Neural cell (in vitro differentiated cells): ENCODE measurements at regions not wholly inside any gene's neighbourhood (a gene's known extent, or its start where the extent isn't known, plus 50 kb on each side); places are given as distances from the start of the nearest gene placed in this dataset.

Experiments used
- H2AFZ ChIP-seq: fragments of 200-600, 300-800 bp; sonication (generic), shearing (Covaris generic); 2 replicates; pipeline ENCODE4 v1.6.0; 2014; ENCODE audit warnings: low read depth, mild to moderate bottlenecking, antibody characterized with exemption, low read length, moderate library complexity
- H3F3A ChIP-seq: fragments of 200-600 bp; shearing (Covaris generic); 2 replicates; pipeline ENCODE4 v1.6.1; 2016; ENCODE audit warnings: mild to moderate bottlenecking, moderate library complexity, mixed read lengths, antibody characterized with exemption, low read length; ENCODE audit not compliant: insufficient read depth, poor library complexity, severe bottlenecking
- H3K27ac ChIP-seq: fragments of 200-600, 300-800 bp; sonication (generic), shearing (Covaris generic); 2 replicates; pipeline ENCODE4 v1.5.1; 2014; ENCODE audit warnings: mild to moderate bottlenecking, low read length, moderate library complexity
- H3K27me3 ChIP-seq: fragments of 300-800, 200-600 bp; sonication (generic), shearing (Covaris generic); 2 replicates; pipeline ENCODE4 v1.6.0; 2014; ENCODE audit warnings: mild to moderate bottlenecking, low read depth, low read length, moderate library complexity; ENCODE audit not compliant: insufficient read depth
- H3K36me3 ChIP-seq: fragments of 300-800, 200-600 bp; sonication (generic), shearing (Covaris generic); 2 replicates; pipeline ENCODE4 v1.5.1; 2014; ENCODE audit warnings: mild to moderate bottlenecking, antibody characterized with exemption, low read length, moderate library complexity; ENCODE audit not compliant: insufficient read depth
- H3K4me2 ChIP-seq: fragments of 300-800, 200-600 bp; sonication (generic), shearing (Covaris generic); 2 replicates; pipeline ENCODE4 v1.6.0; 2014; ENCODE audit warnings: mild to moderate bottlenecking, low read length
- H3K4me3 ChIP-seq: fragments of 300-800, 200-600 bp; sonication (generic), shearing (Covaris generic); 2 replicates; pipeline ENCODE4 v1.5.1; 2014; ENCODE audit warnings: mild to moderate bottlenecking, low read length, moderate library complexity
- H3K79me2 ChIP-seq: fragments of 200-600 bp; shearing (Covaris generic); replicated peaks from 2 replicates; pipeline ENCODE4 v1.6.0; 2014; ENCODE audit warnings: mild to moderate bottlenecking, low read length, moderate library complexity; ENCODE audit not compliant: insufficient read depth
- H3K9ac ChIP-seq: fragments of 300-800, 200-600 bp; sonication (generic), shearing (Covaris generic); 2 replicates; pipeline ENCODE4 v1.6.1; 2016; ENCODE audit warnings: mild to moderate bottlenecking, low read length, mixed read lengths
- H3K9me2 ChIP-seq: fragments of 200-600 bp; shearing (Covaris generic); 2 replicates; pipeline ENCODE4 v1.6.1; 2016; ENCODE audit warnings: mild to moderate bottlenecking, low read length, mixed read lengths; ENCODE audit not compliant: insufficient read depth
- H3K9me3 ChIP-seq: fragments of 200-600, 300-800 bp; sonication (generic), shearing (Covaris generic); 2 replicates; pipeline ENCODE4 v1.6.1; 2016; ENCODE audit warnings: mild to moderate bottlenecking, mixed run types, low read length, moderate library complexity, mixed read lengths
- H4K20me1 ChIP-seq: fragments of 200-600 bp; shearing (Covaris generic); 2 replicates; pipeline ENCODE4 v1.6.1; 2016; ENCODE audit warnings: mild to moderate bottlenecking, mixed run types; ENCODE audit not compliant: insufficient read depth
- CTCF ChIP-seq: fragments of 450-650 bp; IDR thresholded peaks from 2 replicates; pipeline ENCODE4 v1.5.1; 2014; ENCODE audit warnings: antibody characterized with exemption, mild to moderate bottlenecking, moderate library complexity; ENCODE audit not compliant: poor library complexity, severe bottlenecking
- EP300 ChIP-seq: fragments of 450-650 bp; conservative IDR thresholded peaks from 2 replicates; pipeline ENCODE4 v1.6.1; 2014; ENCODE audit warnings: antibody characterized with exemption, mild to moderate bottlenecking, moderate library complexity; ENCODE audit not compliant: poor library complexity, severe bottlenecking
- EZH2 ChIP-seq: fragments of 200-600, 300-800 bp; shearing (Covaris generic), sonication (generic); IDR thresholded peaks from 2 replicates; pipeline ENCODE4 v1.6.1; 2014; ENCODE audit warnings: antibody characterized with exemption, low read length, borderline replicate concordance, mild to moderate bottlenecking; ENCODE audit not compliant: insufficient read depth, poor library complexity, severe bottlenecking
- MXI1 ChIP-seq: fragments of 450-650 bp; conservative IDR thresholded peaks from 2 replicates; pipeline ENCODE4 v1.6.1; 2014; ENCODE audit warnings: antibody characterized with exemption, mild to moderate bottlenecking; ENCODE audit not compliant: poor library complexity, severe bottlenecking
- POLR2AphosphoS5 ChIP-seq: IDR thresholded peaks from 2 replicates; pipeline ENCODE4 v1.6.1; 2012
- RAD21 ChIP-seq: fragments of 450-650 bp; conservative IDR thresholded peaks from 2 replicates; pipeline ENCODE4 v1.6.1; 2014; ENCODE audit warnings: antibody characterized with exemption, mild to moderate bottlenecking, moderate library complexity
- REST ChIP-seq: IDR thresholded peaks from 2 replicates; pipeline ENCODE4 v1.6.1; 2012; ENCODE audit warnings: borderline replicate concordance
- SMC3 ChIP-seq: fragments of 450-650 bp; conservative IDR thresholded peaks from 2 replicates; pipeline ENCODE4 v1.6.1; 2014; ENCODE audit warnings: antibody characterized with exemption, mild to moderate bottlenecking, moderate library complexity; ENCODE audit not compliant: poor library complexity
- TAF1 ChIP-seq: IDR thresholded peaks from 2 replicates; pipeline ENCODE4 v1.6.1; 2012; ENCODE audit warnings: low read depth

GRCh38 chr20:55140631-55141030 lies 665.2 kb downstream of the DOK5 start:
- TF ChIP-seq SMC3 (no peak), MXI1 (no peak), RAD21 (no peak), EZH2 (no peak), REST (no peak), EP300 (no peak), CTCF (no peak), TAF1 (no peak), POLR2AphosphoS5 (no peak)

GRCh38 chr20:55139173-55139765 lies 663.9 kb downstream of the DOK5 start:
- Histone ChIP-seq H4K20me1 (no peaks in the 10 kb centered on the region), H3K9me2 (no peaks in the 10 kb centered on the region), H2AFZ (no peak overlapping the region), H3K9ac (no peak overlapping the region), H3K36me3 (no peaks in the 10 kb centered on the region), H3F3A (no peaks in the 10 kb centered on the region), H3K27me3 (no peaks in the 10 kb centered on the region), H3K9me3 (no peaks in the 10 kb centered on the region), H3K4me2 (no peak overlapping the region), H3K27ac (no peak overlapping the region), H3K79me2 (no peaks in the 10 kb centered on the region), H3K4me3 (no peak overlapping the region)
- TF ChIP-seq EP300 (no peak), EZH2 (no peak), SMC3 (no peak), REST (no peak), TAF1 (no peak), RAD21 (no peak), POLR2AphosphoS5 (no peak), MXI1 (no peak), CTCF (no peak)

More at GRCh38 chr20:55140631-55141030, 665.2 kb downstream of the DOK5 start:
- H3K27me3 ChIP-seq: no peaks in the 10 kb centered on the region
- H3K4me3 ChIP-seq: no peak overlapping the region
- no peak overlapping the region for H3K4me2 ChIP-seq
- no peaks in the 10 kb centered on the region for H3K9me2 ChIP-seq
- H2AFZ ChIP-seq: no peak overlapping the region
- H3F3A ChIP-seq: no peaks in the 10 kb centered on the region
- no peaks in the 10 kb centered on the region for H3K9me3 ChIP-seq
- no peaks in the 10 kb centered on the region for H3K79me2 ChIP-seq
- H3K36me3 ChIP-seq: no peaks in the 10 kb centered on the region
- H3K9ac ChIP-seq: no peak overlapping the region
- H4K20me1 ChIP-seq: no peaks in the 10 kb centered on the region
- no peak overlapping the region for H3K27ac ChIP-seq
